Tibial artery (tissue), 4 donors: ENCODE measurements at regions not wholly inside any gene's neighbourhood (a gene's known extent, or its start where the extent isn't known, plus 50 kb on each side); places are given as distances from the start of the nearest gene placed in this dataset.

ENCODE experiments used
- DNase-seq, 2 donors: peaks; one replicate each; pipeline ENCODE4 v3.0.0-alpha.2; 2019
- H3K27ac ChIP-seq, 2 donors: fragments of 200-600 bp; sonication (generic) in 1 of 2; 1 replicate in 1 of 2; 2 replicates in 1 of 2; pipeline ENCODE4 v1.5.1; 2018 to 2019; ENCODE audit warnings: mild to moderate bottlenecking in 1 of 2
- H3K27me3 ChIP-seq, 2 donors: fragments of 200-600 bp; sonication (generic) in 1 of 2; one replicate each; pipeline versions ENCODE4 v1.5.1 to v1.6.0; 2016 to 2019
- H3K36me3 ChIP-seq, 3 donors: fragments of 200-600 bp; sonication (generic) in 2 of 3; one replicate each; pipeline ENCODE4 v1.5.1; 2016 to 2019; ENCODE audit warnings: mild to moderate bottlenecking in 2 of 3
- H3K4me1 ChIP-seq, 4 donors: fragments of 200-600 bp; sonication (generic) in 2 of 4; 1 replicate in 3 of 4; 2 replicates in 1 of 4; pipeline ENCODE4 v1.5.1; 2016 to 2019
- H3K4me3 ChIP-seq, 2 donors: fragments of 200-600 bp; sonication (generic) in 1 of 2; 1 replicate in 1 of 2; 2 replicates in 1 of 2; pipeline ENCODE4 v1.5.1; 2018 to 2019; ENCODE audit warnings: mild to moderate bottlenecking in 2 of 2
- H3K9me3 ChIP-seq, 3 donors: fragments of 200-600 bp; sonication (generic) in 1 of 3; one replicate each; pipeline ENCODE4 v1.5.1; 2016 to 2019
- CTCF ChIP-seq, 2 experiments: fragments of 200-600 bp in 1 of 2; fragments of 450-650 bp in 1 of 2; IDR thresholded peaks; one replicate each; pipeline ENCODE4 v1.5.1; 2017 to 2019; ENCODE audit warnings: antibody characterized with exemption in 2 of 2, mild to moderate bottlenecking in 1 of 2, moderate library complexity in 1 of 2
- intact Hi-C: fragments of 100-400 bp; cut with DNase I; formaldehyde crosslinking; loops from one replicate; pipeline ENCODE4 v1.15.0; 2023; ENCODE audit warnings: low total_unique reads

- H3K27me3 ChIP-seq, result no peaks in the 10 kb centered on the region
- intact Hi-C loops, result no loop called here
- no peaks in the 10 kb centered on the region for H3K4me1 ChIP-seq
- no peaks in the 10 kb centered on the region for H3K36me3 ChIP-seq
- DNase-seq, result no peak
- no peak overlapping the region for H3K27ac ChIP-seq
- H3K4me3 ChIP-seq, result no peak overlapping the region
- no peaks in the 10 kb centered on the region for H3K9me3 ChIP-seq
- TF ChIP-seq CTCF (IDR thresholded peaks at IDR 0.05), result no peak
These were observed 904.1 kb downstream of the KCNMA1 start for GRCh38 chr10:76733441-76733936.

GRCh38 chr10:76732306-76732705 is 905.3 kb downstream of the KCNMA1 start:
- no peaks in the 10 kb centered on the region for H3K9me3 ChIP-seq
- intact Hi-C loops, result no loop called here
- no peak for DNase-seq
- H3K27me3 ChIP-seq, result no peaks in the 10 kb centered on the region
- no peak overlapping the region for H3K4me3 ChIP-seq
- H3K4me1 ChIP-seq, result no peaks in the 10 kb centered on the region
- H3K36me3 ChIP-seq, result no peaks in the 10 kb centered on the region
- no peak for TF ChIP-seq CTCF (IDR thresholded peaks at IDR 0.05)
- no peak overlapping the region for H3K27ac ChIP-seq

GRCh38 chr10:76729841-76730487 is 907.6 kb downstream of the KCNMA1 start:
- H3K4me1 ChIP-seq, result no peaks in the 10 kb centered on the region
- no peak for DNase-seq
- no peak overlapping the region for H3K27ac ChIP-seq
- H3K36me3 ChIP-seq, result no peaks in the 10 kb centered on the region
- H3K9me3 ChIP-seq, result no peaks in the 10 kb centered on the region
- TF ChIP-seq CTCF (IDR thresholded peaks at IDR 0.05), result no peak
- intact Hi-C loops, result no loop called here
- H3K4me3 ChIP-seq, result no peak overlapping the region
- H3K27me3 ChIP-seq, result no peaks in the 10 kb centered on the region

GRCh38 chr10:76729346-76729745 is 908.3 kb downstream of the KCNMA1 start:
- no peak overlapping the region for H3K27ac ChIP-seq
- intact Hi-C loops, result no loop called here
- no peak for TF ChIP-seq CTCF (IDR thresholded peaks at IDR 0.05)
- H3K4me3 ChIP-seq, result no peak overlapping the region
- DNase-seq, result no peak
- H3K27me3 ChIP-seq, result no peaks in the 10 kb centered on the region
- no peaks in the 10 kb centered on the region for H3K4me1 ChIP-seq
- H3K9me3 ChIP-seq, result no peaks in the 10 kb centered on the region
- no peaks in the 10 kb centered on the region for H3K36me3 ChIP-seq

GRCh38 chr10:76727038-76727437 is 910.6 kb downstream of the KCNMA1 start:
- no peak for TF ChIP-seq CTCF (IDR thresholded peaks at IDR 0.05)
- Histone ChIP-seq H3K27me3 (no peaks in the 10 kb centered on the region), H3K36me3 (no peaks in the 10 kb centered on the region), H3K9me3 (no peaks in the 10 kb centered on the region), H3K4me1 (no peaks in the 10 kb centered on the region), H3K4me3 (no peak overlapping the region), H3K27ac (no peak overlapping the region)
- no peak for DNase-seq
- intact Hi-C loops, result no loop called here

GRCh38 chr10:76723844-76724243 is 913.8 kb downstream of the KCNMA1 start:
- H3K27me3 ChIP-seq, result no peaks in the 10 kb centered on the region
- H3K36me3 ChIP-seq, result no peaks in the 10 kb centered on the region
- H3K27ac ChIP-seq, result no peak overlapping the region
- TF ChIP-seq CTCF (IDR thresholded peaks at IDR 0.05), result no peak
- H3K9me3 ChIP-seq, result no peaks in the 10 kb centered on the region
- H3K4me1 ChIP-seq, result peaks cover 0 to 5% (median 0%) of the 10 kb centered on the region in 4 donors
- H3K4me3 ChIP-seq, result no peak overlapping the region
- DNase-seq, result no peak
- intact Hi-C loops, result no loop called here
